ENCODE measurements at regions not wholly inside any gene's neighbourhood (a gene's known extent, or its start where the extent isn't known, plus 50 kb on each side); places are given as distances from the start of the nearest gene placed in this dataset.
"Not testable (repeated sequence)": the region's sequence is repeated elsewhere in the genome, so short reads cannot be mapped to it uniquely, and the experiment has no call there.

DNA sequence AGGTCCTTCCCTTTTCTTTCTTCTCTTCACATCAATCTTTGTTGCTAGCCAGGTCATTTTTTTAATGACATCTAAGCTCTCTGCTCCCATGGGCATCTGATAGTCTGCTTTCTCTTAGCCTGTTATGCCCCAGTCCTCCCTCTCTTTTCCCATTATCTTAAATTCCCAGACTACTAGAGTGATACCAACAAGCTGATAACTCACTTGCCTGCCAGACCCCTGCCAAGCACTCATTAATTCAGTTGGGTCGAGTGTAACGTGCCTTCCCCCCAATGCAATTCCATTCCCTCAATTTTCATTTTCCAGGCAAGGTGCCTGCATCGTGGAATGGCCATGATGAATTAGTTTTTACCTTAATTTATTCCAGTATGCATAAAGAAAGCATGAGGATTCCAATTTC is 450.8 kb upstream of the ADAMTS9 start:
- 47 to 81% methylated on average over 3 of the region's 3 CpGs for WGBS, 2 donors (ENCODE audit: low coverage in 1 of 2)
- ATAC-seq: no peak
- Histone ChIP-seq H3K4me1 (no peaks in the 10 kb centered on the region), H3K27ac (no peak overlapping the region), H3K36me3 (no peaks in the 10 kb centered on the region), H3K9me3 (no peaks in the 10 kb centered on the region), H3K4me3 (no peak overlapping the region), H3K27me3 (no peaks in the 10 kb centered on the region)
- TF ChIP-seq POLR2A (IDR thresholded peaks at IDR 0.05) (no peak), CTCF (IDR thresholded peaks at IDR 0.05) (no peak), POLR2AphosphoS5 (IDR thresholded peaks at IDR 0.05) (no peak), EP300 (IDR thresholded peaks at IDR 0.05) (no peak)

DNA sequence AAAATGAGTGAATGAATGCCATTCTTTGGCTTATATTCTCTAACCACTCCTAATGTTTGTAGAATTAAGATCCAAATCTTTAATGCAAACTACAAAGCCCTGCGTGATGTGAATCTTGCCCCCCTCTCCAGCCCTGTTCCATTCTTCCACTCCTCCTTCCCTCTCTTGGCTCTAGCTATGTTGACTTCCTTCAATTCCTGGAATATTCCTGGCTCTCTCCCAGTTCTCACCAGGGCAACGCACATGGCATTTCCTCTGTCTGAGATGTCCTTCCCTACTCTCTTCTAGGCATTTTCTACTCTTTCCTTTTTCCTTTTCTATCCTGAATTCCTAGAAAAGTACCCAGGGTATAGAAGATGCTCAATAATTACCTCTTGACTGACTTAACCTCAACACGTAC is 446.0 kb upstream of the ADAMTS9 start:
- H3K9me3 ChIP-seq, H3K36me3 ChIP-seq, H3K4me1 ChIP-seq, H3K27ac ChIP-seq, ATAC-seq, H3K4me3 ChIP-seq, H3K27me3 ChIP-seq: not testable (repeated sequence)
- whole genome bisulfite sequencing, 2 donors (ENCODE audit: low coverage in 1 of 2): 63% methylated on average over 3 of the region's 3 CpGs; no CpG with 5 or more reads in 1 of the 2 donors

GRCh38 chr3:65130782-65131181 is 443.0 kb upstream of the ADAMTS9 start:
- no peak for TF ChIP-seq POLR2AphosphoS5 (IDR thresholded peaks at IDR 0.05)
- TF ChIP-seq POLR2A (IDR thresholded peaks at IDR 0.05): no peak
- H3K4me1 ChIP-seq: peaks cover 0 to 16% (median 0%) of the 10 kb centered on the region in 3 donors
- WGBS, 2 donors (ENCODE audit: low coverage in 1 of 2): 86 to 95% methylated on average over 4 of the region's 4 CpGs
- ATAC-seq: no peak
- no peak overlapping the region for H3K27ac ChIP-seq
- no peak overlapping the region for H3K4me3 ChIP-seq
- no peaks in the 10 kb centered on the region for H3K36me3 ChIP-seq
- no peaks in the 10 kb centered on the region for H3K9me3 ChIP-seq
- H3K27me3 ChIP-seq: no peaks in the 10 kb centered on the region

DNA sequence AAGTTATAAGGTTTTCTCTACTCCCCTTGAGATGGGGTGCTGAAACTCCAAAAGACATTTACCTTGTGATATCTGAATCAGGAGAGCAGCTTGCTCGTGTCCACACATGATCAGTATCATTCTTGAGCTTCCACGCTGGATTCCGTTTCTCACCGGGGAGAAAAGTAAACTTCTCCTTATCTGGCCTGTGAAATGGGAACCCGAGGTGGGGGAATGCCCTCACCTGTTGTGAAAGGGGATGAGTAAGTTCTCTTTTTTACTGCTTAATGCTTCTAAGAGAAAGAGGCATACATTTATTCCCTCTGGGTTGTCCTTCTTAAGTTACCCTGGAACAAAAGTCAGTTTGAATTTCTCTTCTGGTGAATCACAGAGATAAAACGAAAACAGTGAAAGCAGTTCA is 440.5 kb upstream of the ADAMTS9 start:
- no peak overlapping the region for H3K4me3 ChIP-seq
- no peak for TF ChIP-seq EP300 (IDR thresholded peaks at IDR 0.05)
- TF ChIP-seq POLR2A (IDR thresholded peaks at IDR 0.05): no peak
- no peak for TF ChIP-seq CTCF (IDR thresholded peaks at IDR 0.05)
- no peak for TF ChIP-seq POLR2AphosphoS5 (IDR thresholded peaks at IDR 0.05)
- ATAC-seq: no peak
- WGBS, 2 donors (ENCODE audit: low coverage in 1 of 2): 77 to 100% methylated on average over 1 to 6 of the region's 6 CpGs
- peaks cover 0 to 16% (median 0%) of the 10 kb centered on the region in 3 donors for H3K4me1 ChIP-seq
- no peaks in the 10 kb centered on the region for H3K27me3 ChIP-seq
- no peak overlapping the region for H3K27ac ChIP-seq
- H3K9me3 ChIP-seq: no peaks in the 10 kb centered on the region
- H3K36me3 ChIP-seq: no peaks in the 10 kb centered on the region

DNA sequence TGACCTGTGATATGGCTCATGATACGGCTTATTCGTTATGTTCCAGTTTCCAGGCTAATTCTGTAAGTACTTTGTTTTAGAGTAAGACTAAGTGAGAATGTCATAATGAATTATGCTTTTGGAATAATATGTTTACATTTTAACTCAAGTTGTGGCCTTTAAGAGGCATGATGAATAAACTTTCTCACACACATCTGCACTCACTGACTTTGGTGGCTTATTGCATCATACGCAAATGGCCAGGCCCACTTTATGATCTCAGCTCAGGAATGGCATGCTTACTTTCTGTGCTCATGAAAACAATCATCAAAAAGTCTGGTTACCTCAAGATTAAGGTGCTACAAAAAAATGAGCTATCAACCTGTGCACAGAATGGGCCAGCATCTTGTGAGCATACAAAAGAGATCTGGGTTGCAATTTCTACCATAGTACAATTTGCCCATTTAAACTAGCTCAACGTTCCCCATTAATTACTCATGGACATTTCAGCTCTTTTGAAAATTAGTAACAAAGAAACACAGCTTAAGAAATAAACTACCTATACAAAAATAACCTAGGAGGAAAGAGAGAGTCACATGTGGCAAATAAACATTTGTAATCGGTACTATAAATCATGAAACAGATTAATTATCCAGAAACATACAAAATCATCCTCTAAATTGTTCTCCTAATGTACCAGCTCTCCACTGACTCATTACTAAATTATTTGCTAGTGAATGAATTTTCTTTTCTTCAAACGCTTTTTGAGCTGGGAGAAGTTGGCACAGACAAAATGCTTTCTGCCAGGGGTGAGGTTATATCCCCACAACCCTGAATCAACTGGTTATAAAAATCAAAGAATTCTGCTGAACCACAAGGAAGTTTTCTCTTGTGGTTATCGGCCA is 439.0 kb upstream of the ADAMTS9 start:
- Histone ChIP-seq H3K9me3 (no peaks in the 10 kb centered on the region), H3K27ac (peak overlapping the region; percentile 3 to 58 (median 52)), H3K4me3 (no peak overlapping the region), H3K4me1 (peaks cover 0 to 16% (median 0%) of the 10 kb centered on the region in 3 donors), H3K27me3 (no peaks in the 10 kb centered on the region), H3K36me3 (no peaks in the 10 kb centered on the region)
- ATAC-seq: no peak
- 31% methylated on average over 7 of the region's 7 CpGs for WGBS, 2 donors (ENCODE audit: low coverage in 1 of 2)
- TF ChIP-seq POLR2AphosphoS5 (IDR thresholded peaks at IDR 0.05) (peak; percentile 85), EP300 (IDR thresholded peaks at IDR 0.05) (no peak), POLR2A (IDR thresholded peaks at IDR 0.05) (no peak), CTCF (IDR thresholded peaks at IDR 0.05) (no peak)

DNA sequence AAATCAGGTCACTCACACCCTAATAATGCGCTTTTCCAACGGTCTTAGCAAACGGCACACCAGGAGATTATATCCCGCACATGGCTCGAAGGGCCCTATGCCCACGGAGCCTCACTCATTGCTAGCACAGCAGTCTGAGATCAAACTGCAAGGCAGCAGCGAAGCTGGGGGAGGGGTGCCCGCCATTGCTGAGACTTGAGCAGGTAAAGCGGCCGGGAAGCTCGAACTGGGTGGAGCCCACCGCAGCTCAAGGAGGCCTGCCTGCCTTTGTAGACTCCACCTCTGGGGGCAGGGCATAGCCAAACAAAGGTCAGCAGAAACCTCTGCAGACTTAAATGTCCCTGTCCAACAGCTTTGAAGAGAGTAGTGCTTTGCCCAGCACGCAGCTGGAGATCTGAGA is 432.4 kb upstream of the ADAMTS9 start:
- not testable (repeated sequence) for H3K4me1 ChIP-seq, H3K4me3 ChIP-seq, ATAC-seq, H3K36me3 ChIP-seq, H3K27ac ChIP-seq, H3K27me3 ChIP-seq, H3K9me3 ChIP-seq
- WGBS, 2 donors (ENCODE audit: low coverage in 1 of 2): 98 to 100% methylated on average over 1 to 12 of the region's 13 CpGs

Measured in gastroesophageal sphincter (tissue), 4 donors.